Astrocyte (in vitro differentiated cells and primary cell): ENCODE measurements at regions not wholly inside any gene's neighbourhood (a gene's known extent, or its start where the extent isn't known, plus 50 kb on each side); places are given as distances from the start of the nearest gene placed in this dataset.

Source experiments
- CTCF ChIP-seq: IDR thresholded peaks from 2 replicates; pipeline ENCODE4 v1.5.1; 2011; ENCODE audit warnings: low read depth, mild to moderate bottlenecking, inconsistent platforms, low read length, moderate library complexity; ENCODE audit not compliant: insufficient read depth
- EZH2 ChIP-seq: IDR thresholded peaks from 2 replicates; pipeline ENCODE4 v1.6.1; 2012; ENCODE audit warnings: mild to moderate bottlenecking, low read length, inconsistent platforms; ENCODE audit not compliant: insufficient read depth

GRCh38 chr11:110951950-110952503 lies 239.8 kb upstream of the ARHGAP20 start:
- no peak for TF ChIP-seq CTCF
- no peak for TF ChIP-seq EZH2
